ENCODE measurements at regions not wholly inside any gene's neighbourhood (a gene's known extent, or its start where the extent isn't known, plus 50 kb on each side); places are given as distances from the start of the nearest gene placed in this dataset.

DNA sequence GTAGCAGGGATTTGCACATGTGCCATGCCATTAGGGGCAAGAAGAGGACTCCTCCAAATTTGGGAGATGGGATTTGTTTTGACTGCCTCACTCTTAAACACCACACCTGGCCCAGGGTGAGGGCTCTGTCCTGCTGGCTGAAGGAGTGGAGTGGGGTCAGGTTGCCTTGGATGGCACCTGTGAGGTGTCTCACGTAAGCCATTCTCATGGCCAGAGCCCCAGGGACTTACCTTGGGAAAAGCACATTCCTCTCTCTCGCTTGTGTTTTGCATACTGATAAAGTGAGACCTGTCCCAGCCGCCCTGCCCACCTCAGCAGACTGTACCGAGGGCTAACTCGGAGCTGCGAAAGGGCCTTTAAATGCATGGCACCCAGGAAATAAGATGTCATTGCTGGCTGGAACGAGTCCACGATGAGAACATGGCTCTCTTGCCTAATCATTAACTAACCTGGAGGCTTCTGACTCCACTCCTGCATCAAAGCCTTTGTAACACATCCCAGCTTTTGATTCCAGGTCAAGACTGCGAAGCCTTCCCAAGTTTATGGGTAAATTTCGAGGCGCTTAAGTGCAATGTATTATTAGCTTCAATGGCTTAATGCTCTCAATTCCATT is 184.0 kb upstream of the RNF32 start:
- TF ChIP-seq ZNF331 (CRISPR knock-in tag; IDR thresholded peaks at IDR 0.05; ENCODE audit: low read depth) (no peak), NANOG (IDR thresholded peaks at IDR 0.05; ENCODE audit: borderline replicate concordance) (no peak), EZH2phosphoT487 (IDR thresholded peaks at IDR 0.05; ENCODE audit: unreplicated experiment) (no peak), JUNB (IDR thresholded peaks at IDR 0.05; ENCODE audit: unreplicated experiment) (no peak), POLR2AphosphoS5 (IDR thresholded peaks at IDR 0.05; ENCODE audit: low read depth) (no peak), STAT1 (IDR thresholded peaks at IDR 0.05; ENCODE audit: unreplicated experiment) (no peak), EZH2 (IDR thresholded peaks at IDR 0.05; ENCODE audit: low read depth, unreplicated experiment) (no peak)
- peaks cover 6% of the 10 kb centered on the region; the same call in 1 of the 3 replicates for H3K4me1 Mint-ChIP-seq
- no peaks in the 10 kb centered on the region for H3K4me1 ChIP-seq (ENCODE audit: insufficient read depth)
- no peaks in the 10 kb centered on the region for H4K20me1 ChIP-seq (replicated peaks; ENCODE audit: insufficient read depth)
- H2AFZ ChIP-seq = no peak overlapping the region
- H3K27ac Mint-ChIP-seq = no peak overlapping the region
- H3K4me3 ChIP-seq = no peak overlapping the region
- H3K27ac ChIP-seq (ENCODE audit: low read depth) = no peak overlapping the region
- no peak overlapping the region for H3K4me3 Mint-ChIP-seq
- peaks cover 3% of the 10 kb centered on the region for H3K27me3 Mint-ChIP-seq (ENCODE audit: insufficient read depth, low read depth, poor library complexity)
- no peaks in the 10 kb centered on the region for H3K36me3 Mint-ChIP-seq (ENCODE audit: low read depth)
- no peaks in the 10 kb centered on the region for H3K27me3 ChIP-seq (ENCODE audit: insufficient read depth)
- no peaks in the 10 kb centered on the region for H3K9me2 ChIP-seq (ENCODE audit: insufficient read depth)
- no peaks in the 10 kb centered on the region for H3K36me3 ChIP-seq (ENCODE audit: insufficient read depth)
- H3K4me2 ChIP-seq = no peak overlapping the region
- no peaks in the 10 kb centered on the region for H3F3A ChIP-seq (replicated peaks; ENCODE audit: low read depth)
- no peaks in the 10 kb centered on the region for H3K79me2 ChIP-seq (replicated peaks; ENCODE audit: insufficient read depth)
- DNase-seq (ENCODE audit: low spot score) (no peak), ATAC-seq (peak; percentile 64)
- 0 out of 3 replicates have a peak, but pooled peaks cover 2% of the 10 kb centered on the region for H3K9me3 Mint-ChIP-seq

DNA sequence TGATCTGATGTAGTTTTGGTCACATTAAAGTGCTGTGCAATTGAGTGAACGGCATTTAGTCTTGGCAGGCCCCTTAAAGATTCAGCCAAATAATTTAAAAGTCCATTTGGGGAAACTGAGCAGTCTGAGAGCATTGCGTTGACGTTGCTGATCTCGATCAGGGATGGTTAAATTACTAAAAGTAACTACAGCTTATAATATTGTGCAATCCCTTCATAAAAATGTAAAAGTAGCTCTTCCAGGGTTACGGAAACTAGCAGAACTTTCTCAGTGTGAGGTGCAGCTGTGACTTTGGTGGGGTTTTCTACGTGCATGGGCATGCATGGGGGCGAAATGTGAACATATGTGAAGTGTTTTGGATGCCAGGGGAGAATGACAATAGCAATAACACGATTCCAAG is 184.5 kb upstream of the RNF32 start:
- peaks cover 6% of the 10 kb centered on the region; the same call in 1 of the 3 replicates for H3K4me1 Mint-ChIP-seq
- DNase-seq (ENCODE audit: low spot score) (no peak), ATAC-seq (no peak)
- H3K4me3 ChIP-seq = no peak overlapping the region
- H3K4me1 ChIP-seq (ENCODE audit: insufficient read depth) = no peaks in the 10 kb centered on the region
- no peak overlapping the region for H3K27ac Mint-ChIP-seq
- H4K20me1 ChIP-seq (replicated peaks; ENCODE audit: insufficient read depth) = no peaks in the 10 kb centered on the region
- H3K27me3 ChIP-seq (ENCODE audit: insufficient read depth) = no peaks in the 10 kb centered on the region
- H3K4me3 Mint-ChIP-seq = no peak overlapping the region
- 0 out of 3 replicates have a peak, but pooled peaks cover 2% of the 10 kb centered on the region for H3K9me3 Mint-ChIP-seq
- H3K4me2 ChIP-seq = no peak overlapping the region
- no peak overlapping the region for H3K27ac ChIP-seq (ENCODE audit: low read depth)
- H3K9me2 ChIP-seq (ENCODE audit: insufficient read depth) = no peaks in the 10 kb centered on the region
- H2AFZ ChIP-seq = no peak overlapping the region
- H3K36me3 Mint-ChIP-seq (ENCODE audit: low read depth) = no peaks in the 10 kb centered on the region
- H3K27me3 Mint-ChIP-seq (ENCODE audit: insufficient read depth, low read depth, poor library complexity) = peaks cover 3% of the 10 kb centered on the region
- no peaks in the 10 kb centered on the region for H3K79me2 ChIP-seq (replicated peaks; ENCODE audit: insufficient read depth)
- H3K36me3 ChIP-seq (ENCODE audit: insufficient read depth) = no peaks in the 10 kb centered on the region
- H3F3A ChIP-seq (replicated peaks; ENCODE audit: low read depth) = no peaks in the 10 kb centered on the region
- TF ChIP-seq CREB1 (CRISPR knock-in tag; IDR thresholded peaks at IDR 0.05; ENCODE audit: low read depth) (no peak), JUNB (IDR thresholded peaks at IDR 0.05; ENCODE audit: unreplicated experiment) (no peak), ZNF331 (CRISPR knock-in tag; IDR thresholded peaks at IDR 0.05; ENCODE audit: low read depth) (no peak), ETS1 (IDR thresholded peaks at IDR 0.05) (no peak), POLR2AphosphoS5 (IDR thresholded peaks at IDR 0.05; ENCODE audit: low read depth) (no peak), NANOG (IDR thresholded peaks at IDR 0.05; ENCODE audit: borderline replicate concordance) (no peak)
- TF ChIP-seq, protein P1, sequence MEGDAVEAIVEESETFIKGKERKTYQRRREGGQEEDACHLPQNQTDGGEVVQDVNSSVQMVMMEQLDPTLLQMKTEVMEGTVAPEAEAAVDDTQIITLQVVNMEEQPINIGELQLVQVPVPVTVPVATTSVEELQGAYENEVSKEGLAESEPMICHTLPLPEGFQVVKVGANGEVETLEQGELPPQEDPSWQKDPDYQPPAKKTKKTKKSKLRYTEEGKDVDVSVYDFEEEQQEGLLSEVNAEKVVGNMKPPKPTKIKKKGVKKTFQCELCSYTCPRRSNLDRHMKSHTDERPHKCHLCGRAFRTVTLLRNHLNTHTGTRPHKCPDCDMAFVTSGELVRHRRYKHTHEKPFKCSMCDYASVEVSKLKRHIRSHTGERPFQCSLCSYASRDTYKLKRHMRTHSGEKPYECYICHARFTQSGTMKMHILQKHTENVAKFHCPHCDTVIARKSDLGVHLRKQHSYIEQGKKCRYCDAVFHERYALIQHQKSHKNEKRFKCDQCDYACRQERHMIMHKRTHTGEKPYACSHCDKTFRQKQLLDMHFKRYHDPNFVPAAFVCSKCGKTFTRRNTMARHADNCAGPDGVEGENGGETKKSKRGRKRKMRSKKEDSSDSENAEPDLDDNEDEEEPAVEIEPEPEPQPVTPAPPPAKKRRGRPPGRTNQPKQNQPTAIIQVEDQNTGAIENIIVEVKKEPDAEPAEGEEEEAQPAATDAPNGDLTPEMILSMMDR (conservative IDR thresholded peaks at IDR 0.05; ENCODE audit: low read depth in 2 of 2) = no peak
- TF ChIP-seq, protein P2, sequence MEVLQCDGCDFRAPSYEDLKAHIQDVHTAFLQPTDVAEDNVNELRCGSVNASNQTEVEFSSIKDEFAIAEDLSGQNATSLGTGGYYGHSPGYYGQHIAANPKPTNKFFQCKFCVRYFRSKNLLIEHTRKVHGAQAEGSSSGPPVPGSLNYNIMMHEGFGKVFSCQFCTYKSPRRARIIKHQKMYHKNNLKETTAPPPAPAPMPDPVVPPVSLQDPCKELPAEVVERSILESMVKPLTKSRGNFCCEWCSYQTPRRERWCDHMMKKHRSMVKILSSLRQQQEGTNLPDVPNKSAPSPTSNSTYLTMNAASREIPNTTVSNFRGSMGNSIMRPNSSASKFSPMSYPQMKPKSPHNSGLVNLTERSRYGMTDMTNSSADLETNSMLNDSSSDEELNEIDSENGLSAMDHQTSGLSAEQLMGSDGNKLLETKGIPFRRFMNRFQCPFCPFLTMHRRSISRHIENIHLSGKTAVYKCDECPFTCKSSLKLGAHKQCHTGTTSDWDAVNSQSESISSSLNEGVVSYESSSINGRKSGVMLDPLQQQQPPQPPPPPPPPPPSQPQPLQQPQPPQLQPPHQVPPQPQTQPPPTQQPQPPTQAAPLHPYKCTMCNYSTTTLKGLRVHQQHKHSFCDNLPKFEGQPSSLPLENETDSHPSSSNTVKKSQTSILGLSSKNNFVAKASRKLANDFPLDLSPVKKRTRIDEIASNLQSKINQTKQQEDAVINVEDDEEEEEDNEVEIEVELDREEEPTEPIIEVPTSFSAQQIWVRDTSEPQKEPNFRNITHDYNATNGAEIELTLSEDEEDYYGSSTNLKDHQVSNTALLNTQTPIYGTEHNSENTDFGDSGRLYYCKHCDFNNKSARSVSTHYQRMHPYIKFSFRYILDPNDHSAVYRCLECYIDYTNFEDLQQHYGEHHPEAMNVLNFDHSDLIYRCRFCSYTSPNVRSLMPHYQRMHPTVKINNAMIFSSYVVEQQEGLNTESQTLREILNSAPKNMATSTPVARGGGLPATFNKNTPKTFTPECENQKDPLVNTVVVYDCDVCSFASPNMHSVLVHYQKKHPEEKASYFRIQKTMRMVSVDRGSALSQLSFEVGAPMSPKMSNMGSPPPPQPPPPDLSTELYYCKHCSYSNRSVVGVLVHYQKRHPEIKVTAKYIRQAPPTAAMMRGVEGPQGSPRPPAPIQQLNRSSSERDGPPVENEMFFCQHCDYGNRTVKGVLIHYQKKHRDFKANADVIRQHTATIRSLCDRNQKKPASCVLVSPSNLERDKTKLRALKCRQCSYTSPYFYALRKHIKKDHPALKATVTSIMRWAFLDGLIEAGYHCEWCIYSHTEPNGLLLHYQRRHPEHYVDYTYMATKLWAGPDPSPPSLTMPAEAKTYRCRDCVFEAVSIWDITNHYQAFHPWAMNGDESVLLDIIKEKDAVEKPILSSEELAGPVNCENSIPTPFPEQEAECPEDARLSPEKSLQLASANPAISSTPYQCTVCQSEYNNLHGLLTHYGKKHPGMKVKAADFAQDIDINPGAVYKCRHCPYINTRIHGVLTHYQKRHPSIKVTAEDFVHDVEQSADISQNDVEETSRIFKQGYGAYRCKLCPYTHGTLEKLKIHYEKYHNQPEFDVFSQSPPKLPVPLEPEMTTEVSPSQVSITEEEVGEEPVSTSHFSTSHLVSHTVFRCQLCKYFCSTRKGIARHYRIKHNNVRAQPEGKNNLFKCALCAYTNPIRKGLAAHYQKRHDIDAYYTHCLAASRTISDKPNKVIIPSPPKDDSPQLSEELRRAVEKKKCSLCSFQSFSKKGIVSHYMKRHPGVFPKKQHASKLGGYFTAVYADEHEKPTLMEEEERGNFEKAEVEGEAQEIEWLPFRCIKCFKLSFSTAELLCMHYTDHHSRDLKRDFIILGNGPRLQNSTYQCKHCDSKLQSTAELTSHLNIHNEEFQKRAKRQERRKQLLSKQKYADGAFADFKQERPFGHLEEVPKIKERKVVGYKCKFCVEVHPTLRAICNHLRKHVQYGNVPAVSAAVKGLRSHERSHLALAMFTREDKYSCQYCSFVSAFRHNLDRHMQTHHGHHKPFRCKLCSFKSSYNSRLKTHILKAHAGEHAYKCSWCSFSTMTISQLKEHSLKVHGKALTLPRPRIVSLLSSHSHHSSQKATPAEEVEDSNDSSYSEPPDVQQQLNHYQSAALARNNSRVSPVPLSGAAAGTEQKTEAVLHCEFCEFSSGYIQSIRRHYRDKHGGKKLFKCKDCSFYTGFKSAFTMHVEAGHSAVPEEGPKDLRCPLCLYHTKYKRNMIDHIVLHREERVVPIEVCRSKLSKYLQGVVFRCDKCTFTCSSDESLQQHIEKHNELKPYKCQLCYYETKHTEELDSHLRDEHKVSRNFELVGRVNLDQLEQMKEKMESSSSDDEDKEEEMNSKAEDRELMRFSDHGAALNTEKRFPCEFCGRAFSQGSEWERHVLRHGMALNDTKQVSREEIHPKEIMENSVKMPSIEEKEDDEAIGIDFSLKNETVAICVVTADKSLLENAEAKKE (CRISPR knock-in tag; IDR thresholded peaks at IDR 0.05) = no peak

Measured in GM23338 (cell line).